ENCODE measurements at regions not wholly inside any gene's neighbourhood (a gene's known extent, or its start where the extent isn't known, plus 50 kb on each side); places are given as distances from the start of the nearest gene placed in this dataset.

- Histone ChIP-seq H3K27ac (replicated peaks) (no peak overlapping the region), H3K27me3 (ENCODE audit: low read depth) (no peaks in the 10 kb centered on the region), H3K4me3 (no peak overlapping the region), H3K4me1 (no peaks in the 10 kb centered on the region), H3K36me3 (no peaks in the 10 kb centered on the region), H3K9me3 (replicated peaks) (no peaks in the 10 kb centered on the region)
- no peak for DNase-seq
- no peak for TF ChIP-seq CTCF (IDR thresholded peaks at IDR 0.05; ENCODE audit: borderline replicate concordance)
- intact Hi-C loops (cut with micrococcal nuclease) = no loop called here
These were observed 602.7 kb upstream of the NRP1 start for GRCh38 chr10:33937036-33937730.

- TF ChIP-seq CTCF (IDR thresholded peaks at IDR 0.05; ENCODE audit: borderline replicate concordance) = no peak
- DNase-seq = no peak
- H3K27ac ChIP-seq (replicated peaks) = no peak overlapping the region
- H3K27me3 ChIP-seq (ENCODE audit: low read depth) = no peaks in the 10 kb centered on the region
- intact Hi-C loops (cut with micrococcal nuclease) = no loop called here
- no peaks in the 10 kb centered on the region for H3K4me1 ChIP-seq
- no peaks in the 10 kb centered on the region for H3K9me3 ChIP-seq (replicated peaks)
- no peaks in the 10 kb centered on the region for H3K36me3 ChIP-seq
- no peak overlapping the region for H3K4me3 ChIP-seq
These were observed 600.9 kb upstream of the NRP1 start for GRCh38 chr10:33935350-33935749.

GRCh38 chr10:33930079-33930478, 595.6 kb upstream of the NRP1 start:
- intact Hi-C loops (cut with micrococcal nuclease) = no loop called here
- DNase-seq = no peak
- H3K36me3 ChIP-seq = no peaks in the 10 kb centered on the region
- no peak overlapping the region for H3K4me3 ChIP-seq
- no peak for TF ChIP-seq CTCF (IDR thresholded peaks at IDR 0.05; ENCODE audit: borderline replicate concordance)
- no peak overlapping the region for H3K27ac ChIP-seq (replicated peaks)
- H3K4me1 ChIP-seq = peaks cover 4% of the 10 kb centered on the region
- no peaks in the 10 kb centered on the region for H3K27me3 ChIP-seq (ENCODE audit: low read depth)
- no peaks in the 10 kb centered on the region for H3K9me3 ChIP-seq (replicated peaks)

GRCh38 chr10:33927347-33927746, 592.9 kb upstream of the NRP1 start:
- TF ChIP-seq CTCF (IDR thresholded peaks at IDR 0.05; ENCODE audit: borderline replicate concordance) = no peak
- no peak overlapping the region for H3K4me3 ChIP-seq
- DNase-seq = no peak
- H3K27me3 ChIP-seq (ENCODE audit: low read depth) = no peaks in the 10 kb centered on the region
- peaks cover 11% of the 10 kb centered on the region for H3K9me3 ChIP-seq (replicated peaks)
- peaks cover 4% of the 10 kb centered on the region for H3K4me1 ChIP-seq
- intact Hi-C loops (cut with micrococcal nuclease) = no loop called here
- H3K36me3 ChIP-seq = no peaks in the 10 kb centered on the region
- no peak overlapping the region for H3K27ac ChIP-seq (replicated peaks)

GRCh38 chr10:33921970-33922605, 587.6 kb upstream of the NRP1 start:
- no peaks in the 10 kb centered on the region for H3K36me3 ChIP-seq
- H3K27me3 ChIP-seq (ENCODE audit: low read depth) = no peaks in the 10 kb centered on the region
- intact Hi-C loops (cut with micrococcal nuclease) = no loop called here
- no peak for TF ChIP-seq CTCF (IDR thresholded peaks at IDR 0.05; ENCODE audit: borderline replicate concordance)
- H3K9me3 ChIP-seq (replicated peaks) = peaks cover 11% of the 10 kb centered on the region
- H3K27ac ChIP-seq (replicated peaks) = no peak overlapping the region
- no peaks in the 10 kb centered on the region for H3K4me1 ChIP-seq
- no peak overlapping the region for H3K4me3 ChIP-seq
- no peak for DNase-seq

Data from left ventricle myocardium inferior (tissue), 1 donor.